A673 (cell line): ENCODE measurements at regions not wholly inside any gene's neighbourhood (a gene's known extent, or its start where the extent isn't known, plus 50 kb on each side); places are given as distances from the start of the nearest gene placed in this dataset.

ENCODE experiments used
- BruUV-seq: library from RNA; stranded (reverse); fragments of 400-500 nt; replicated peaks from 2 replicates; lab custom pipeline; 2021; lab: Mats Ljungman, UMichigan
- CTCF ChIA-PET: fragments of 300-600 bp; sonication (Branson Sonifier 250); formaldehyde crosslinking; loops from one replicate; lab custom pipeline; 2022; ENCODE audit warnings: antibody characterized with exemption; lab: Charles Lee
- POLR2A ChIA-PET: fragments of 300-600 bp; sonication (Branson Sonifier 250); formaldehyde crosslinking; loops from one replicate; lab custom pipeline; 2022; ENCODE audit warnings: antibody characterized with exemption; ENCODE audit not compliant: low non-redundant PET; lab: Charles Lee
- DNase-seq: peaks from one replicate; pipeline ENCODE4 v3.0.0-alpha.2; 2015; ENCODE audit warnings: low spot score
- H3K27ac ChIP-seq: fragments of 200-600 bp; sonication (generic); 2 replicates; pipeline ENCODE4 v1.5.1; 2016; ENCODE audit warnings: mixed run types, low read depth, mild to moderate bottlenecking, mixed read lengths, antibody characterized with exemption, low read length; ENCODE audit not compliant: poor library complexity, severe bottlenecking
- H3K27me3 ChIP-seq: fragments of 200-600 bp; sonication (generic); replicated peaks from 2 replicates; pipeline ENCODE4 v1.6.1; 2017; ENCODE audit warnings: mixed run types, low read depth, mild to moderate bottlenecking, mixed read lengths, antibody characterized with exemption, low read length; ENCODE audit not compliant: insufficient read depth, poor library complexity
- H3K36me3 ChIP-seq: fragments of 200-600 bp; sonication (generic); 2 replicates; pipeline ENCODE4 v1.6.1; 2016; ENCODE audit warnings: mixed run types, mild to moderate bottlenecking, mixed read lengths, antibody characterized with exemption, low read length; ENCODE audit not compliant: insufficient read depth, poor library complexity, severe bottlenecking
- H3K4me1 ChIP-seq: fragments of 200-600 bp; sonication (generic); 2 replicates; pipeline ENCODE4 v1.6.1; 2017; ENCODE audit warnings: mixed run types, mild to moderate bottlenecking, mixed read lengths, antibody characterized with exemption, low read length; ENCODE audit not compliant: insufficient read depth, poor library complexity, severe bottlenecking
- H3K4me3 ChIP-seq: fragments of 200-600 bp; sonication (generic); 2 replicates; pipeline ENCODE4 v1.5.1; 2016; ENCODE audit warnings: low read depth, mixed run types, mild to moderate bottlenecking, mixed read lengths, low read length; ENCODE audit not compliant: poor library complexity, severe bottlenecking
- H3K9me3 ChIP-seq: fragments of 200-600 bp; sonication (generic); 2 replicates; pipeline ENCODE4 v1.6.1; 2016; ENCODE audit warnings: mixed run types, low read depth, mild to moderate bottlenecking, mixed read lengths, antibody characterized with exemption, low read length; ENCODE audit not compliant: poor library complexity, severe bottlenecking
- EZH2 ChIP-seq: fragments of 200-600 bp; sonication (generic); IDR thresholded peaks from 2 replicates; pipeline ENCODE4 v1.6.1; 2017; ENCODE audit warnings: borderline replicate concordance, low read depth, mild to moderate bottlenecking, mixed read lengths, antibody characterized with exemption, low read length; ENCODE audit not compliant: poor library complexity, severe bottlenecking
- intact Hi-C: fragments of 100-400 bp; cut with micrococcal nuclease; formaldehyde crosslinking; loops from one replicate; pipeline ENCODE4 v1.10.0; 2022; ENCODE audit not compliant: unreplicated experiment
- TF ChIP-seq, protein P1 (sequence below): fragments of 300-800, 200-600 bp; sonication (generic); conservative IDR thresholded peaks from 2 replicates; pipeline ENCODE4 v1.5.1; 2017; ENCODE audit warnings: low read depth, mild to moderate bottlenecking, antibody characterized with exemption, low read length, moderate library complexity, mixed read lengths

DNA sequence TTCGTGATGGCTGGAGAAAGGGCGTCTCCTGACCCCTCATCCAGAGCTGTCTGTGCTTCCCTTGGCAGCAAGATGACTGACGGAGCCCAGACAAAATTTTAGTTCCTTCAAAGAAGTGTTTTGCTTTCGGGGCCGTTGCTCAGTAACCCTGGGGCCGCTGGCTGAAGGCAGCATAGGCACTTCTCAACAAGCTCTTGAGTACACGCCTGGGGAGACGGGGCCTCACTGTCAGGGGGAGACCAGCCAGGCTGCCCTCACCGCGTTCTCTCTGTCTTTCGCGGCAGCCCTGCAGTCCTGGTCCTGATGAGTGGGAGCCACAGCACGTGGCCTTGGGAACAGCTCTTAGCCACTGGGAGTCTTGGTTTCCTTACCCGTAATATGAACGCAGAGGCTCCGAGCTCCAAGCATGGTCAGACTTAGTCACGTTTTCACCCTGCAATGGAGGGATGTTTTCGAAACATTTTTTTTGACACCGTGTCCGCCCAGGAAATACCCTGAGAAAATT lies 86.0 kb downstream of the IRF8 start:
- H3K27ac ChIP-seq: no peak overlapping the region
- H3K27me3 ChIP-seq: peaks cover 29% of the 10 kb centered on the region
- POLR2A ChIA-PET: no interaction called here
- DNase-seq: no peak
- CTCF ChIA-PET: interaction anchor here (4.0 kb wide), 1 partner anchor 164 kb away, joined by 30 read pairs; no protein-coding TSS in a partner anchor
- H3K4me1 ChIP-seq: no peaks in the 10 kb centered on the region
- H3K4me3 ChIP-seq: no peak overlapping the region
- no peaks in the 10 kb centered on the region for H3K9me3 ChIP-seq
- no peaks in the 10 kb centered on the region for H3K36me3 ChIP-seq
- BruUV-seq: no TSS peak
- intact Hi-C loops: no loop called here
- TF ChIP-seq, protein P1, sequence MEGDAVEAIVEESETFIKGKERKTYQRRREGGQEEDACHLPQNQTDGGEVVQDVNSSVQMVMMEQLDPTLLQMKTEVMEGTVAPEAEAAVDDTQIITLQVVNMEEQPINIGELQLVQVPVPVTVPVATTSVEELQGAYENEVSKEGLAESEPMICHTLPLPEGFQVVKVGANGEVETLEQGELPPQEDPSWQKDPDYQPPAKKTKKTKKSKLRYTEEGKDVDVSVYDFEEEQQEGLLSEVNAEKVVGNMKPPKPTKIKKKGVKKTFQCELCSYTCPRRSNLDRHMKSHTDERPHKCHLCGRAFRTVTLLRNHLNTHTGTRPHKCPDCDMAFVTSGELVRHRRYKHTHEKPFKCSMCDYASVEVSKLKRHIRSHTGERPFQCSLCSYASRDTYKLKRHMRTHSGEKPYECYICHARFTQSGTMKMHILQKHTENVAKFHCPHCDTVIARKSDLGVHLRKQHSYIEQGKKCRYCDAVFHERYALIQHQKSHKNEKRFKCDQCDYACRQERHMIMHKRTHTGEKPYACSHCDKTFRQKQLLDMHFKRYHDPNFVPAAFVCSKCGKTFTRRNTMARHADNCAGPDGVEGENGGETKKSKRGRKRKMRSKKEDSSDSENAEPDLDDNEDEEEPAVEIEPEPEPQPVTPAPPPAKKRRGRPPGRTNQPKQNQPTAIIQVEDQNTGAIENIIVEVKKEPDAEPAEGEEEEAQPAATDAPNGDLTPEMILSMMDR: no peak
- TF ChIP-seq EZH2: no peak

DNA sequence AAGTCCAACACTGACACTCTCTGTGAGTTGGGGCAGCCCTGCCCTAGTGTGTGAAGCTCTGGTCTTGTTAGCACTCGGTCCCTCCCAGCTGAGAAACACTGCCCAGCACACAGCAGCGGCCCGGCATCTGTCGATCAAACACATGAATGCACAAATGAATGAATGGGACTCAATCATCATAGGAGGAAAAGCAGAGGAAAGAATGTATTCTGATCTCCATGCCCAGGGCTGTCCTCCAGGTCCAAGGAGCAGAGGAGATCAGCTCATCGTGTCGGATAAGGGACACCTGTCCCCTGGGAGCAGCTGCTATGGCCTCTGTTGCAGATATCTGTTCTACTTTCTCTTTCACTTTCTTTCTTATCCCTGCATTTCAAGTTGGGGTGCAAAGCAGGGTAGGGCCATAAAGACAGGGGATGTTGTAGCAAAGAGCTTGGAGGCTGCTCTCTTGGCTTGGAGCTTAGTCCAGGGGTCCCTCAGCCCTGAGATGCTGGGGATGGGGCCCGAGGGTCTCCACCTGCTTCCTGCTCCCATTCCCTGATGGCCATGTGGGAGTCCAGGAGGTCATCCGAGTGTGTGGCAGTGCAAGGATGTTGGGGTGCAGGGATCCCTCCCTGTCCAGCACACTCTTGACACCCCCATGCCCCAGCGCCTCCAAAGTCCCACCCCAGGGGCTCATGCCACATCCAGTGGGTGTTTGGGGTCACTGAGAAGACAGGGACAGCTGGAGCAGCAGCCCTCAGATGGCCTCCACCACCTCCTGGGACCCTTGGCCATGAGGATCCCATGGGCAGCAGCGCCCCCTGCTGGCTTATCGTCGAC lies 88.2 kb downstream of the IRF8 start:
- H3K36me3 ChIP-seq: no peaks in the 10 kb centered on the region
- no TSS peak for BruUV-seq
- DNase-seq: peak; percentile 23
- intact Hi-C loops: loop anchor here (1.0 kb wide), 1 partner anchor 166 kb away; no protein-coding TSS in a partner anchor
- no peak overlapping the region for H3K4me3 ChIP-seq
- H3K27me3 ChIP-seq: peaks cover 36% of the 10 kb centered on the region
- H3K9me3 ChIP-seq: no peaks in the 10 kb centered on the region
- no peak overlapping the region for H3K27ac ChIP-seq
- ChIA-PET POLR2A (no interaction called here), CTCF (interaction anchor here (0.6 to 4.0 kb wide), 4 partner anchors 25 to 168 kb away, joined by 3 to 30 read pairs (median 3); no protein-coding TSS in a partner anchor)
- no peaks in the 10 kb centered on the region for H3K4me1 ChIP-seq
- no peak for TF ChIP-seq EZH2
- TF ChIP-seq, protein P1: 0 out of 2 replicates have a peak, but pooled peaks have one; percentile 29

DNA sequence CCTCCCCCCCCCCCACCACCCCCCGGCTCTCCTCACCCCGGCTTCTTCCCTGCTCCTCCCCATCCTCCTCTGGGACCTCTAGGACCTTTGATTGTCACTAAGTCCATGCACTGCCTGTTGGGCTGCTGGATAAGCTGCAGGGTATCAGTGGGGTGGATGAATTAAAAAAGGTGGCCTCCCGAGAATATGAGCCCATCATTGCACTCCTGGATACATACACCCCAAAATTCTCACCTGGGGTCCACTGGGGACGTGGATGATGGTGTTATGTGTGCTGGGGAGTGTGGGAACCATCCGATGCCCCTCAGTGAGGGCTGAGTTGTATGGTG lies 88.8 kb downstream of the IRF8 start:
- intact Hi-C loops: loop anchor here (1.0 kb wide), 1 partner anchor 166 kb away; no protein-coding TSS in a partner anchor
- no peak for DNase-seq
- no TSS peak for BruUV-seq
- no peaks in the 10 kb centered on the region for H3K4me1 ChIP-seq
- H3K27ac ChIP-seq: no peak overlapping the region
- CTCF ChIA-PET: interaction anchor here (0.7 to 4.0 kb wide), 3 partner anchors 34 to 169 kb away, joined by 3 to 30 read pairs (median 3); no protein-coding TSS in a partner anchor
- no peaks in the 10 kb centered on the region for H3K36me3 ChIP-seq
- POLR2A ChIA-PET: no interaction called here
- TF ChIP-seq, protein P1: no peak
- no peak for TF ChIP-seq EZH2
- no peaks in the 10 kb centered on the region for H3K9me3 ChIP-seq
- no peak overlapping the region for H3K4me3 ChIP-seq
- H3K27me3 ChIP-seq: peaks cover 36% of the 10 kb centered on the region
